Small intestine (tissue), 7 donors: ENCODE measurements at regions not wholly inside any gene's neighbourhood (a gene's known extent, or its start where the extent isn't known, plus 50 kb on each side); places are given as distances from the start of the nearest gene placed in this dataset.
"Not testable (repeated sequence)": the region's sequence is repeated elsewhere in the genome, so short reads cannot be mapped to it uniquely, and the experiment has no call there.

ENCODE experiments used
- DNase-seq, 2 donors: peaks; one replicate each; pipeline versions ENCODE4 v3.0.0 to v3.0.0-alpha.2; 2013
- FAIRE-seq: peaks from 2 replicates; lab custom pipeline; 2012; peaks lifted over from hg19 to GRCh38; lab: Jason Lieb, UNC
- H3K27ac ChIP-seq, 3 donors: one replicate each; pipeline ENCODE4 v1.5.1; 2013; ENCODE audit warnings: low read length in 2 of 3, mild to moderate bottlenecking in 2 of 3, control low read depth in 1 of 3, inconsistent platforms in 1 of 3, low read depth in 1 of 3, moderate library complexity in 1 of 3
- H3K27me3 ChIP-seq, 3 donors: one replicate each; pipeline ENCODE4 v1.6.1; 2013; ENCODE audit warnings: low read length in 3 of 3, inconsistent platforms in 1 of 3; ENCODE audit not compliant: control insufficient read depth in 3 of 3, insufficient read depth in 3 of 3
- H3K36me3 ChIP-seq, 3 donors: one replicate each; pipeline ENCODE4 v1.6.1; 2013; ENCODE audit warnings: low read length in 3 of 3, inconsistent platforms in 1 of 3, low read depth in 1 of 3, mild to moderate bottlenecking in 1 of 3, moderate library complexity in 1 of 3; ENCODE audit not compliant: control insufficient read depth in 3 of 3, insufficient read depth in 2 of 3
- H3K4me1 ChIP-seq, 3 donors: one replicate each; pipeline ENCODE4 v1.6.1; 2013; ENCODE audit warnings: low read length in 2 of 3, inconsistent platforms in 1 of 3, low read depth in 1 of 3, mild to moderate bottlenecking in 1 of 3, moderate library complexity in 1 of 3; ENCODE audit not compliant: control insufficient read depth in 3 of 3, insufficient read depth in 2 of 3
- H3K4me3 ChIP-seq, 3 donors: one replicate each; pipeline ENCODE4 v1.5.1; 2013; ENCODE audit warnings: low read length in 3 of 3, control low read depth in 1 of 3, inconsistent platforms in 1 of 3, low read depth in 1 of 3, mild to moderate bottlenecking in 1 of 3, moderate library complexity in 1 of 3
- H3K9me3 ChIP-seq, 2 donors: one replicate each; pipeline ENCODE4 v1.6.1; 2013; ENCODE audit warnings: low read depth in 1 of 2, low read length in 1 of 2; ENCODE audit not compliant: control insufficient read depth in 2 of 2, insufficient read depth in 1 of 2
- WGBS, 3 donors: extraction: QIAGEN DNeasy Blood & Tissue Kit; methylation state at CpG; one replicate each; pipeline ENCODE4 v1.1.7; 2013; 5-methylcytosine and 5-hydroxymethylcytosine counted together
- donor health status: healthy with polysubstance abuse.
- donor health status: control.
- donor health status: control.
- donor health status: Bipolar disorder and iron deficiency.
- donor health status: healthy.

DNA sequence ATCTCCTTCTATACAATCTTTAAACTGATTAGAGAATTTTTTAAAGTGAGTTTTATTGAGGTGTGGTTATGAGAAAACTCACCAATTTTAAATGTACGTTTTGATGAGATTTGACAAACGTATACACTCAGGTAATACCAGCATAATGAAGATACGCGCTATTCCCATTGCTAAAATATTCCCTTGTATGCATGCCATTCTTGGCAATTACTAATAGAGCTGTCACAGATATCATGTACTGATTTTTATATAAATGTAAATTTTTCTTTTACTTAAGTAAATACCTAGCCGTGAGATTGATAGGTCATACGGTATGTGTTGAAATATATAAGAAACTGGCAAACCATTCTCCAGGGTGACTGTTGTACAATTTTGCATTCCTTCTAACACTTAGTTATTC, 384.7 kb downstream of the PTH2R start:
- H3K4me1 ChIP-seq = no peaks in the 10 kb centered on the region
- no peaks in the 10 kb centered on the region for H3K9me3 ChIP-seq
- DNase-seq (no peak), FAIRE-seq (no peak)
- H3K27ac ChIP-seq = no peak overlapping the region
- no peak overlapping the region for H3K4me3 ChIP-seq
- no peaks in the 10 kb centered on the region for H3K27me3 ChIP-seq
- H3K36me3 ChIP-seq = no peaks in the 10 kb centered on the region
- WGBS, 3 donors = 70 to 84% (median 76%) methylated on average over 6 of the region's 6 CpGs

DNA sequence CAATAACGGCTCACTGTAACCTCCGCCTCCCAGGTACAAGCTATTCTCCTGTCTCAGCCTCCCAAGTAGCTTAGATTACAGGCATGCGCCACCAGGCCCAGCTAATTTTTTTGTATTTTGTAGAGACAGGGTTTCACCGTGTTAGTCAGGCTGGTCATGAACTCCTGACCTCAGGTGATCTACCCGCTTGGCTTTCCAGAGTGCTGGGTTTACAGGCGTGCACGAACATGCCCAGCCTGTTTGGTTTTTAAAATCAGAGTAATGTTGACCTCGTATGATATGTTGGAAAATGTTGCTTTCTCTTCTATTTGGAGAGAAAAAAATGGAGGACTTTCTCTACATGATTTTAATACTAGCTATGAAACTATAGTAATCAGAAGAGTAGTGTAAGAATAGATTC, 386.2 kb downstream of the PTH2R start:
- Histone ChIP-seq H3K4me3 (no peak overlapping the region), H3K9me3 (no peaks in the 10 kb centered on the region), H3K27ac (no peak overlapping the region), H3K27me3 (no peaks in the 10 kb centered on the region), H3K4me1 (no peaks in the 10 kb centered on the region), H3K36me3 (no peaks in the 10 kb centered on the region)
- WGBS, 3 donors = 83 to 88% (median 85%) methylated on average over 8 of the region's 8 CpGs
- DNase-seq (no peak), FAIRE-seq (no peak)

DNA sequence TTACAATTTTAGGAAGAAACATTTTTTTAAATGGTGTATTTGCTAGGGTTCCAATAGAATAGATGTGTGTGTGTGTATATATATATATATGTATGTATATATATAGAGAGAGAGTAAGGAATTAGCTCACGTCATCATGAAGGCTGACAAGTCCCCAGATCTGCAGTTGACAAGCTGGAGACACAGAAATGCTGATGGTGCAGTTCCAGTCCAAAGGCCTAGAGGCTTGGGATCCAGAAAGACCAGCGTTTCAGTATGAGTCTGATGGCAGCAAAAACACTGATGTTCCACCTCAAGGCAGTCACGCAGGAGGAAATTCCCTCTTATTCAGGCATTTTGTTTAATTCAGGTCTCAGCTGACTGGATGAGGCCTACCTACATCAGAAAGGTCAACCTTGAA, 386.8 kb downstream of the PTH2R start:
- no peak overlapping the region for H3K4me3 ChIP-seq
- FAIRE-seq (no peak), DNase-seq (no peak)
- H3K36me3 ChIP-seq = no peaks in the 10 kb centered on the region
- no peaks in the 10 kb centered on the region for H3K4me1 ChIP-seq
- WGBS, 3 donors = 78 to 83% (median 81%) methylated on average over 3 of the region's 3 CpGs
- H3K27ac ChIP-seq = no peak overlapping the region
- no peaks in the 10 kb centered on the region for H3K9me3 ChIP-seq
- no peaks in the 10 kb centered on the region for H3K27me3 ChIP-seq

DNA sequence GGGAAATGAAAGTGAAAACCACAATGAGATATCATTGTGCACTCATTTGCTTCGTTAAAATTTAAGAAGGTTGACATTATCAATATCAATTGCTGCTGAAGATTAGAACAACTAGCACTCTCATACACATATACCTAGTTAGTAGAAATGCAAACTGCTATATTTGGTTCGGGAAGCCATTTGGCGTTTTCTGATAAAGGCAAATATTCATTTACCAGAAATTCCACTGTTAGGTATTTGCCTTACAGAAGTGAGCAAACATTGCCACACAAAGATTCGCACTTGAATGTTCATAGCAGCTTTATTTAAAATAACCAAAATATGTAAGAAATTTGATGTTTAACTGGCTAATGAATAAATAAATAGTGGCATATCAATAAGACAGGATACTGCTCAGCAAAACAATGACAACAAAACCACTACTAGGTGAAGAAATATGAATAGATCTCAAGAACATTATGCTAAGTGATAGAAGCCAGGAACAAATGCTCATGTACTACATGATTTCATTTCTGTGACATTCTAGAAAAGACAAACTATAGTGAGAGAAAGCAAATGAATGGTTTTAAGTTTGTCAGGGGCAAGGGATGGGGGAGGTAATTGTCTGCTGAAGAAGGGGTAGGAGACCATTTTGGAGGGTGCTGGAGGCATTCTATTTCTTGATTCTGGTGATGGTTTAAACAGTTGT, 387.8 kb downstream of the PTH2R start:
- no peaks in the 10 kb centered on the region for H3K27me3 ChIP-seq
- H3K4me1 ChIP-seq = no peaks in the 10 kb centered on the region
- FAIRE-seq (no peak), DNase-seq (no peak)
- WGBS, 3 donors = 46 to 71% (median 54%) methylated on average over 4 of the region's 4 CpGs
- H3K36me3 ChIP-seq = no peaks in the 10 kb centered on the region
- no peaks in the 10 kb centered on the region for H3K9me3 ChIP-seq
- H3K27ac ChIP-seq = no peak overlapping the region
- H3K4me3 ChIP-seq = no peak overlapping the region

DNA sequence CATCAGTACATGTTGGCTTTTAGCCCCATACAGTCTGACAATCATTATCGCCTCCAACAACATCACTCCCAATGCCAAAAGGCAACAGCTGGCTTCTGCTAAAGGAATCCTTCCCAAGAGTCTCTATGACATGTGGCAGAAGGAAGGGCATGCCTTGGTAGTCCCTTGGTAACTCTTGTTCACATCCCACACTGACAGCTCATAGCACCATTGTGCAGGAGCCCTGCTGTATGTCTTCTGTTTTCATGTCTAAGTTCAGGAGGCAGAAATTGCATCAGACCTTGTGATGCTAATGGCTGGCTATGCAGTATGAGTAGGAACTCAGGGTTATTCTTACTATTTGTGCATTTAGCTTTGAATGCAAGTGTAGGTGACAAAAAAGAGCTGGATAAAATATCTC, 392.1 kb downstream of the PTH2R start:
- no peak overlapping the region for H3K4me3 ChIP-seq
- DNase-seq = no peak
- H3K9me3 ChIP-seq = no peaks in the 10 kb centered on the region
- H3K36me3 ChIP-seq = no peaks in the 10 kb centered on the region
- WGBS, 3 donors = 83 to 93% (median 84%) methylated on average over 1 of the region's 1 CpG
- no peaks in the 10 kb centered on the region for H3K4me1 ChIP-seq
- H3K27me3 ChIP-seq = no peaks in the 10 kb centered on the region
- FAIRE-seq = no peak
- H3K27ac ChIP-seq = no peak overlapping the region

DNA sequence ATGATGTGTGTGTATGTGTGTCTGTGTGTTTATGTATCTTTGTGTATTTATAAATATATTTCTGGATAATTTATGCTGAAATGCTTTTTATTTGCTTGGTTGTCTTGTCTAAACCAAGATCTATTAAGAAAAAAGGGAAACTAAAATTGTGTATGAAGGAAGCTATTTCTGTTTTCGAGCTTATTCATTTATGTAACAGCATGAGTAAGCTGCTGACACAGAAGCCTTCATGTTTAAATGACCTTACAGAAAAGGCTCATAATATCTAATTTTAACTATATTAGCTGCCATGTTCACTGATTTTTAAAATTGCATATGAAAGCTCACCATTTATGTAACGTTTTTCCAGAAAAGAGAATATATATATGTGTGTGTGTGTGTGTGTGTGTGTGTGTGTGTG, 392.8 kb downstream of the PTH2R start:
- Histone ChIP-seq H3K27ac (no peak overlapping the region), H3K4me1 (no peaks in the 10 kb centered on the region), H3K27me3 (no peaks in the 10 kb centered on the region), H3K4me3 (no peak overlapping the region), H3K9me3 (no peaks in the 10 kb centered on the region), H3K36me3 (no peaks in the 10 kb centered on the region)
- 50 to 63% (median 60%) methylated on average over 2 of the region's 2 CpGs for WGBS, 3 donors
- no peak for FAIRE-seq
- DNase-seq = no peak

DNA sequence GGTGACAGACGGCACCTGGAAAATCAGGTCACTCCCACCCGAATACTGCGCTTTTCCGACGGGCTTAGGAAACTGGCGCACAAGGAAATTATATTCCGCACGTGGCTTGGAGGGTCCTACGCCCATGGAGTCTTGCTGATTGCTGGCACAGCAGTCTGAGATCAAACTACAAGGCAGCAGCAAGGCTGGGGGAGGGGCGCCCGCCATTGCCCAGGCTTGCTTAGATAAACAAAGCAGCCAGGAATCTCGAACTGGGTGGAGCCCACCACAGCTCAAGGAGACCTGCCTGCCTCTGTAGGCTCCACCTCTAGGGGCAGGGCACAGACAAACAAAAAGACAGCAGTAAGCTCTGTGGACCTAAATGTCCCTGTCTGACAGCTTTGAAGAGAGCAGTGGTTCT, 394.3 kb downstream of the PTH2R start:
- not testable (repeated sequence) for H3K36me3 ChIP-seq, H3K4me1 ChIP-seq, H3K9me3 ChIP-seq, FAIRE-seq, H3K27me3 ChIP-seq, DNase-seq, H3K27ac ChIP-seq, H3K4me3 ChIP-seq
- WGBS, 3 donors = 85 to 88% (median 87%) methylated on average over 9 to 12 of the region's 12 CpGs

DNA sequence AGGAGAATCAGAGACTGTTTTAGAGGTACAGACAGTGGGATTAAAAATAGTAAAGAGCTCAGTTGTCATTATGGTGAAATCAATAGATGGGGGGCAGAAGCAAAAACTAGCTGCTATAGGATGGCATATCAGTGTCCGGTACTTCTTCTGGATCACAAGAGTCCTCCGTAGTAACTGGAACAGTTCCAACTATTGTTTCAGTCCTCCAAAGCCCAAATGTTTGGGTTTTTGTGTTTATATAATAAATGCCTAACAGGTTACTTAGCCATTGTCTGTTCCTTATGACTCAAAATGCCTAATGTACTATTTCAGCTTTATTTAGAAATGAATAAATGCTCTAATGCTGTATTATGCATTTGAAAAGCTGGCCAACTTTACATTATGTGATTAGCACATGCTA, 401.2 kb downstream of the PTH2R start:
- no peak overlapping the region for H3K27ac ChIP-seq
- no peak for FAIRE-seq

DNA sequence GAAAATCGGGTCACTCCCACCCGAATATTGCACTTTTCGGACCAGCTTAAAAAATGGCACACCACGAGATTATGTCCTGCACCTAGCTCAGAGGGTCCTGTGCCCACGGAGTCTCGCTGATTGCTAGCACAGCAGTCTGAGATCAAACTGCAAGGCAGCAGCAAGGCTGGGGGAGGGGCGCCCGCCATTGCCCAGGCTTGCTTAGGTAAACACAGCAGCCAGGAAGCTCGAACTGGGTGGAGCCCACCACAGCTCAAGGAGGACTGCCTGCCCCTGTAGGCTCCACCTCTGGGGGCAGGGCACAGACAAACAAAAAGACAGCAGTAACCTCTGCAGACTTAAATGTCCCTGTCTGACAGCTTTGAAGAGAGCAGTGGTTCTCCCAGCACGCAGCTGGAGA, 405.3 kb downstream of the PTH2R start:
- H3K9me3 ChIP-seq, H3K36me3 ChIP-seq, H3K27ac ChIP-seq, FAIRE-seq, DNase-seq, H3K27me3 ChIP-seq, H3K4me1 ChIP-seq, H3K4me3 ChIP-seq: not testable (repeated sequence)
- 40 to 52% (median 51%) methylated on average over 5 to 8 of the region's 10 CpGs for WGBS, 3 donors

More for the DNA sequence above, 401.2 kb downstream of the PTH2R start:
- Histone ChIP-seq H3K4me1 (no peaks in the 10 kb centered on the region), H3K9me3 (no peaks in the 10 kb centered on the region), H3K36me3 (no peaks in the 10 kb centered on the region), H3K27me3 (no peaks in the 10 kb centered on the region), H3K4me3 (no peak overlapping the region)
- DNase-seq = no peak
- WGBS, 3 donors = 69 to 80% (median 77%) methylated on average over 2 of the region's 2 CpGs
